CD14-positive monocyte (primary cell): ENCODE measurements at regions not wholly inside any gene's neighbourhood (a gene's known extent, or its start where the extent isn't known, plus 50 kb on each side); places are given as distances from the start of the nearest gene placed in this dataset.

Source experiments
- DNase-seq, 3 donors: peaks; one replicate each; pipeline ENCODE4 v3.0.0-alpha.2; 2011 to 2022
- H2AFZ ChIP-seq: 2 replicates; pipeline ENCODE4 v1.6.0; 2012; ENCODE audit warnings: mild to moderate bottlenecking, low read depth, low read length, inconsistent platforms; ENCODE audit not compliant: insufficient read depth, poor library complexity, severe bottlenecking
- H3K27ac ChIP-seq, 2 donors: 1 replicate in 1 of 2; 2 replicates in 1 of 2; pipeline ENCODE4 v1.5.1; 2012 to 2013; ENCODE audit warnings: low read length in 2 of 2, control low read depth in 1 of 2, inconsistent platforms in 1 of 2, low read depth in 1 of 2, mild to moderate bottlenecking in 1 of 2
- H3K27me3 ChIP-seq, 2 donors: one replicate each; pipeline versions ENCODE4 v1.6.0 to v1.6.1; 2011 to 2013; ENCODE audit warnings: low read length in 2 of 2; ENCODE audit not compliant: control insufficient read depth in 2 of 2, insufficient read depth in 2 of 2
- H3K36me3 ChIP-seq, 2 donors: replicated peaks in 1 of 2; 1 replicate in 1 of 2; 2 replicates in 1 of 2; pipeline versions ENCODE4 v1.5.1 to v1.6.1; 2012 to 2013; ENCODE audit warnings: low read length in 2 of 2, control low read depth in 1 of 2, inconsistent platforms in 1 of 2, mild to moderate bottlenecking in 1 of 2; ENCODE audit not compliant: insufficient read depth in 2 of 2, control insufficient read depth in 1 of 2
- H3K4me1 ChIP-seq, 2 donors: 1 replicate in 1 of 2; 2 replicates in 1 of 2; pipeline versions ENCODE4 v1.5.1 to v1.6.1; 2012 to 2013; ENCODE audit warnings: low read length in 2 of 2, control low read depth in 1 of 2, inconsistent platforms in 1 of 2, mild to moderate bottlenecking in 1 of 2, moderate library complexity in 1 of 2; ENCODE audit not compliant: insufficient read depth in 2 of 2, control insufficient read depth in 1 of 2
- H3K4me2 ChIP-seq: replicated peaks from 2 replicates; pipeline ENCODE3; 2012; ENCODE audit warnings: low read length, moderate library complexity, mild to moderate bottlenecking; ENCODE audit not compliant: poor library complexity, severe bottlenecking; ENCODE audit errors: extremely low read depth
- H3K4me3 ChIP-seq, 3 experiments: fragments of 200-600 bp in 1 of 3; sonication (generic) in 1 of 3; replicated peaks in 1 of 3; 1 replicate in 2 of 3; 2 replicates in 1 of 3; pipeline ENCODE4 v1.5.1; 2011 to 2013; ENCODE audit warnings: low read length in 3 of 3, mild to moderate bottlenecking in 3 of 3, control low read depth in 2 of 3, low read depth in 2 of 3, inconsistent platforms in 1 of 3, moderate library complexity in 1 of 3
- H3K79me2 ChIP-seq: 2 replicates; pipeline ENCODE4 v1.6.0; 2012; ENCODE audit warnings: mild to moderate bottlenecking, control low read depth, inconsistent platforms, low read length, moderate library complexity; ENCODE audit not compliant: insufficient read depth
- H3K9ac ChIP-seq: 2 replicates; pipeline ENCODE4 v1.6.0; 2017; ENCODE audit warnings: low read length, mild to moderate bottlenecking; ENCODE audit not compliant: insufficient read depth, poor library complexity, severe bottlenecking
- H3K9me3 ChIP-seq, 2 donors: replicated peaks in 1 of 2; 1 replicate in 1 of 2; 2 replicates in 1 of 2; pipeline versions ENCODE4 v1.5.1 to v1.6.1; 2012 to 2013; ENCODE audit warnings: low read length in 2 of 2, control low read depth in 1 of 2; ENCODE audit not compliant: control insufficient read depth in 1 of 2, insufficient read depth in 1 of 2
- H4K20me1 ChIP-seq: 2 replicates; pipeline ENCODE4 v1.6.0; 2012; ENCODE audit warnings: mild to moderate bottlenecking, low read length, control low read depth, moderate library complexity; ENCODE audit not compliant: insufficient read depth
- H3K27ac Mint-ChIP-seq, 7 donors: one replicate each; pipeline ENCODE4 v1.8.0; 2020; ENCODE audit warnings: mild to moderate bottlenecking in 7 of 7, mixed read lengths in 7 of 7, moderate library complexity in 6 of 7, inconsistent platforms in 2 of 7
- H3K27me3 Mint-ChIP-seq, 3 donors: one replicate each; pipeline ENCODE4 v1.8.0; 2021 to 2022; ENCODE audit warnings: low read depth in 3 of 3, mild to moderate bottlenecking in 3 of 3, mixed read lengths in 3 of 3, moderate library complexity in 3 of 3, inconsistent platforms in 1 of 3
- H3K36me3 Mint-ChIP-seq, 2 donors: one replicate each; pipeline ENCODE4 v1.8.0; 2020; ENCODE audit warnings: mixed read lengths in 2 of 2, inconsistent platforms in 1 of 2, mild to moderate bottlenecking in 1 of 2
- H3K4me1 Mint-ChIP-seq: one replicate; pipeline ENCODE4 v1.8.0; 2020; ENCODE audit warnings: mild to moderate bottlenecking, mixed read lengths
- H3K4me3 Mint-ChIP-seq, 2 donors: one replicate each; pipeline ENCODE4 v1.8.0; 2020; ENCODE audit warnings: mild to moderate bottlenecking in 2 of 2, mixed read lengths in 2 of 2, moderate library complexity in 1 of 2
- H3K9me3 Mint-ChIP-seq, 7 donors: one replicate each; pipeline ENCODE4 v1.8.0; 2020 to 2022; ENCODE audit warnings: mixed read lengths in 7 of 7, mild to moderate bottlenecking in 6 of 7, moderate library complexity in 6 of 7, inconsistent platforms in 2 of 7
- CTCF ChIP-seq: fragments of 200-600 bp; IDR thresholded peaks from one replicate; pipeline ENCODE4 v1.8.0; 2022; ENCODE audit warnings: antibody characterized with exemption, mild to moderate bottlenecking
- WGBS: methylation state at CpG from one replicate; pipeline ENCODE4 v1.1.5; 2013; ENCODE audit warnings: missing lambda C conversion rate; ENCODE audit not compliant: insufficient coverage; 5-methylcytosine and 5-hydroxymethylcytosine counted together
- intact Hi-C, 2 donors: fragments of 100-400 bp; cut with micrococcal nuclease; formaldehyde crosslinking; loops; one replicate each; pipeline versions ENCODE4 v1.15.0 to v1.15.1; 2023

GRCh38 chr3:132229641-132230040, 87.6 kb upstream of the ACP3 start:
- no peaks in the 10 kb centered on the region for H3K9me3 Mint-ChIP-seq
- no peak overlapping the region for H3K4me3 Mint-ChIP-seq
- no peaks in the 10 kb centered on the region for H3K36me3 Mint-ChIP-seq
- no peak overlapping the region for H3K27ac Mint-ChIP-seq
- no peaks in the 10 kb centered on the region for H3K36me3 ChIP-seq
- no peaks in the 10 kb centered on the region for H3K9me3 ChIP-seq
- no peaks in the 10 kb centered on the region for H3K79me2 ChIP-seq
- H3K4me2 ChIP-seq, result no peak overlapping the region
- intact Hi-C loops, result no loop called here
- DNase-seq, result no peak
- no peaks in the 10 kb centered on the region for H4K20me1 ChIP-seq
- H3K27me3 ChIP-seq, result no peaks in the 10 kb centered on the region
- H2AFZ ChIP-seq, result no peak overlapping the region
- WGBS, result 100% methylated on average over 1 of the region's 2 CpGs
- peaks cover 0 to 2% (median 2%) of the 10 kb centered on the region in 3 donors for H3K27me3 Mint-ChIP-seq
- TF ChIP-seq CTCF, result no peak
- no peak overlapping the region for H3K4me3 ChIP-seq
- peaks cover 26% of the 10 kb centered on the region for H3K4me1 Mint-ChIP-seq
- no peak overlapping the region for H3K9ac ChIP-seq
- peaks cover 7 to 16% of the 10 kb centered on the region in 2 donors for H3K4me1 ChIP-seq
- no peak overlapping the region for H3K27ac ChIP-seq

- H3K4me1 Mint-ChIP-seq, result peaks cover 26% of the 10 kb centered on the region
These were observed 86.8 kb upstream of the ACP3 start for GRCh38 chr3:132230156-132231000.

More at GRCh38 chr3:132230156-132231000, 86.8 kb upstream of the ACP3 start:
- Histone ChIP-seq H3K27me3 (no peaks in the 10 kb centered on the region), H3K4me1 (peaks cover 7 to 16% of the 10 kb centered on the region in 2 donors), H3K79me2 (no peaks in the 10 kb centered on the region), H3K4me3 (no peak overlapping the region), H3K4me2 (no peak overlapping the region), H3K27ac (no peak overlapping the region), H4K20me1 (no peaks in the 10 kb centered on the region), H3K9me3 (no peaks in the 10 kb centered on the region), H3K9ac (no peak overlapping the region), H2AFZ (no peak overlapping the region), H3K36me3 (no peaks in the 10 kb centered on the region)
- Mint-ChIP-seq H3K9me3 (no peaks in the 10 kb centered on the region), H3K27ac (no peak overlapping the region), H3K4me3 (no peak overlapping the region), H3K27me3 (peaks cover 0 to 2% (median 2%) of the 10 kb centered on the region in 3 donors), H3K36me3 (no peaks in the 10 kb centered on the region)
- 89% methylated on average over 7 of the region's 8 CpGs for WGBS
- no peak for TF ChIP-seq CTCF
- DNase-seq, result no peak
- intact Hi-C loops, result no loop called here
